ENCODE measurements at regions not wholly inside any gene's neighbourhood (a gene's known extent, or its start where the extent isn't known, plus 50 kb on each side); places are given as distances from the start of the nearest gene placed in this dataset.

GRCh38 chr13:22138947-22139346 is 468.1 kb downstream of the FGF9 start:
- Histone ChIP-seq H3K9ac (replicated peaks; ENCODE audit: extremely low read depth, insufficient read depth, low read length) (no peak overlapping the region), H3K9me1 (replicated peaks; ENCODE audit: control insufficient read depth, extremely low read depth, insufficient read depth, low read length) (no peaks in the 10 kb centered on the region), H3K27me3 (ENCODE audit: control insufficient read depth in 2 of 2, insufficient read depth in 2 of 2, low read length in 2 of 2) (no peaks in the 10 kb centered on the region), H3K27ac (ENCODE audit: insufficient read depth, low read depth, low read length) (no peak overlapping the region), H3K4me1 (ENCODE audit: control insufficient read depth, extremely low read depth, insufficient read depth, low read length) (no peaks in the 10 kb centered on the region), H3K4me2 (ENCODE audit: insufficient read depth, low read length) (no peak overlapping the region), H3K79me2 (ENCODE audit: control insufficient read depth, insufficient read depth, low read length) (no peaks in the 10 kb centered on the region), H4K20me1 (replicated peaks; ENCODE audit: control insufficient read depth, extremely low read depth, insufficient read depth, low read length) (no peaks in the 10 kb centered on the region), H3K4me3 (replicated peaks in 1 of 3; ENCODE audit: insufficient read depth in 1 of 3, low read depth in 1 of 3, low read length in 3 of 3) (no peak overlapping the region), H3K36me3 (ENCODE audit: control insufficient read depth in 2 of 2, extremely low read depth in 1 of 2, insufficient read depth in 2 of 2, low read length in 2 of 2) (no peaks in the 10 kb centered on the region), H3K9me3 (replicated peaks; ENCODE audit: control insufficient read depth, insufficient read depth, low read length) (no peaks in the 10 kb centered on the region), H2AFZ (ENCODE audit: low read depth, low read length) (no peak overlapping the region)
- BruUV-seq (replicated peaks): no TSS peak
- no peak for DNase-seq (ENCODE audit: low read depth, low spot score)
- ChIA-PET POLR2A (no interaction called here), CTCF (no interaction called here)
- dilution Hi-C loops (cut with MboI; ENCODE audit: extremely low pct_ligation_motif_present, low sequenced_read_pairs): no loop called here
- TF ChIP-seq MAX (IDR thresholded peaks at IDR 0.05; ENCODE audit: insufficient read depth, insufficient read length) (no peak), EZH2 (IDR thresholded peaks at IDR 0.05; ENCODE audit: borderline replicate concordance, low read depth, low read length, severe bottlenecking) (no peak), GATA2 (IDR thresholded peaks at IDR 0.05; ENCODE audit: insufficient read depth, insufficient read length, low read depth, low read length) (no peak), MYC (IDR thresholded peaks at IDR 0.05; ENCODE audit: low read depth, low read length) (no peak), CTCF (IDR thresholded peaks at IDR 0.05; ENCODE audit: extremely low read depth in 1 of 2, insufficient read depth in 1 of 2, low read depth in 1 of 2, low read length in 2 of 2) (no peak), JUN (IDR thresholded peaks at IDR 0.05; ENCODE audit: borderline replicate concordance, insufficient read depth, insufficient read length, low read depth) (no peak), FOS (IDR thresholded peaks at IDR 0.05; ENCODE audit: borderline replicate concordance, insufficient read depth, low read length) (no peak), POLR2AphosphoS5 (IDR thresholded peaks at IDR 0.05; ENCODE audit: insufficient read depth, low read depth, low read length) (no peak), POLR2A (IDR thresholded peaks at IDR 0.05; ENCODE audit: low read depth, low read length) (no peak)
- intact Hi-C loops (cut with micrococcal nuclease): no loop called here
- FAIRE-seq: no peak

Data from endothelial cell of umbilical vein (primary cell).